ENCODE measurements at regions not wholly inside any gene's neighbourhood (a gene's known extent, or its start where the extent isn't known, plus 50 kb on each side); places are given as distances from the start of the nearest gene placed in this dataset.

DNA sequence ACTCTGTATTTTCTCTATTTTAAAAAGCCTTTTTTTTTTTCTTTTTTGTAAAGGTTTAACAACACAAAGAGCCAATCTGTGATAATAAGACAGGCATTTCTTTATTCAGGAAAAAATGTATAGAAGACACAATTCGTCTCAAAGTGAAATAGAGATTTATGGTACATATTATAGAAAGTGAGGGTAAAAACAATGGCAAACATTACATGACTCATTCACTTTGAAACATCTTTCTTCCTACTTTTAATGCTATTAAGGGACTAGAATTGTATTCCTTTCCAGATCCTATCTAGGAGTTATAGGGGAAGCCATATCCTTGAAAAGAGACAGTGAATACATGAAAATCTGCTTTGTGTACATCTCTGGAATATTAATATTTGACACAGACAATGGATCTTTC, 137.1 kb upstream of the MCTP2 start:
- H3F3A ChIP-seq (replicated peaks; ENCODE audit: insufficient read depth): no peaks in the 10 kb centered on the region
- no peaks in the 10 kb centered on the region for H3K36me3 ChIP-seq (replicated peaks in 1 of 2; ENCODE audit: control insufficient read depth in 1 of 2, insufficient read depth in 2 of 2, low read length in 1 of 2)
- peak overlapping the region in 1 of 2 experiments; percentile 47; a peak in 1 of 4 replicates for H3K27ac ChIP-seq (ENCODE audit: low read depth in 2 of 2, low read length in 1 of 2)
- no peaks in the 10 kb centered on the region for H3K79me2 ChIP-seq (ENCODE audit: insufficient read depth)
- no peak overlapping the region for H3K9ac ChIP-seq
- peak overlapping the region; percentile 14; the same call in 1 of the 2 replicates for H3K4me2 ChIP-seq
- no peaks in the 10 kb centered on the region for H3K27me3 ChIP-seq (ENCODE audit: insufficient read depth)
- no peaks in the 10 kb centered on the region for H4K20me1 ChIP-seq (ENCODE audit: insufficient read depth)
- no peaks in the 10 kb centered on the region for H3K9me2 ChIP-seq
- H3K4me1 ChIP-seq (ENCODE audit: control insufficient read depth in 1 of 2, insufficient read depth in 2 of 2, low read depth in 1 of 2, low read length in 1 of 2): 0 out of 4 replicates have a peak, but pooled peaks cover 0 to 7% of the 10 kb centered on the region in 2 experiments
- TF ChIP-seq TAF1 (IDR thresholded peaks at IDR 0.05; ENCODE audit: borderline replicate concordance, low read depth, low read length): no peak
- TF ChIP-seq TEAD4 (IDR thresholded peaks at IDR 0.05; ENCODE audit: borderline replicate concordance, insufficient read depth): 0 out of 2 replicates have a peak, but pooled peaks have one; percentile 21
- TF ChIP-seq, protein P1, sequence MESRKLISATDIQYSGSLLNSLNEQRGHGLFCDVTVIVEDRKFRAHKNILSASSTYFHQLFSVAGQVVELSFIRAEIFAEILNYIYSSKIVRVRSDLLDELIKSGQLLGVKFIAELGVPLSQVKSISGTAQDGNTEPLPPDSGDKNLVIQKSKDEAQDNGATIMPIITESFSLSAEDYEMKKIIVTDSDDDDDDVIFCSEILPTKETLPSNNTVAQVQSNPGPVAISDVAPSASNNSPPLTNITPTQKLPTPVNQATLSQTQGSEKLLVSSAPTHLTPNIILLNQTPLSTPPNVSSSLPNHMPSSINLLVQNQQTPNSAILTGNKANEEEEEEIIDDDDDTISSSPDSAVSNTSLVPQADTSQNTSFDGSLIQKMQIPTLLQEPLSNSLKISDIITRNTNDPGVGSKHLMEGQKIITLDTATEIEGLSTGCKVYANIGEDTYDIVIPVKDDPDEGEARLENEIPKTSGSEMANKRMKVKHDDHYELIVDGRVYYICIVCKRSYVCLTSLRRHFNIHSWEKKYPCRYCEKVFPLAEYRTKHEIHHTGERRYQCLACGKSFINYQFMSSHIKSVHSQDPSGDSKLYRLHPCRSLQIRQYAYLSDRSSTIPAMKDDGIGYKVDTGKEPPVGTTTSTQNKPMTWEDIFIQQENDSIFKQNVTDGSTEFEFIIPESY (IDR thresholded peaks at IDR 0.05; ENCODE audit: borderline replicate concordance, low read depth): no peak
- peak; percentile 50; the same call in 1 of the 2 replicates for TF ChIP-seq TCF12 (IDR thresholded peaks at IDR 0.05)
- no peak for TF ChIP-seq GATA2 (CRISPR knock-in tag; IDR thresholded peaks at IDR 0.05)
- TF ChIP-seq, protein P2, sequence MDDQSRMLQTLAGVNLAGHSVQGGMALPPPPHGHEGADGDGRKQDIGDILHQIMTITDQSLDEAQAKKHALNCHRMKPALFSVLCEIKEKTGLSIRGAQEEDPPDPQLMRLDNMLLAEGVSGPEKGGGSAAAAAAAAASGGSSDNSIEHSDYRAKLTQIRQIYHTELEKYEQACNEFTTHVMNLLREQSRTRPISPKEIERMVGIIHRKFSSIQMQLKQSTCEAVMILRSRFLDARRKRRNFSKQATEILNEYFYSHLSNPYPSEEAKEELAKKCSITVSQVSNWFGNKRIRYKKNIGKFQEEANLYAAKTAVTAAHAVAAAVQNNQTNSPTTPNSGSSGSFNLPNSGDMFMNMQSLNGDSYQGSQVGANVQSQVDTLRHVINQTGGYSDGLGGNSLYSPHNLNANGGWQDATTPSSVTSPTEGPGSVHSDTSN (IDR thresholded peaks at IDR 0.05): peak; percentile 10; the same call in 1 of the 2 replicates
- TF ChIP-seq FOXM1 (IDR thresholded peaks at IDR 0.05; ENCODE audit: low read depth): no peak
- no peak for TF ChIP-seq RXRA (IDR thresholded peaks at IDR 0.05; ENCODE audit: borderline replicate concordance, low read depth)
- TF ChIP-seq, protein P3, sequence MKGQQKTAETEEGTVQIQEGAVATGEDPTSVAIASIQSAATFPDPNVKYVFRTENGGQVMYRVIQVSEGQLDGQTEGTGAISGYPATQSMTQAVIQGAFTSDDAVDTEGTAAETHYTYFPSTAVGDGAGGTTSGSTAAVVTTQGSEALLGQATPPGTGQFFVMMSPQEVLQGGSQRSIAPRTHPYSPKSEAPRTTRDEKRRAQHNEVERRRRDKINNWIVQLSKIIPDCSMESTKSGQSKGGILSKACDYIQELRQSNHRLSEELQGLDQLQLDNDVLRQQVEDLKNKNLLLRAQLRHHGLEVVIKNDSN (IDR thresholded peaks at IDR 0.05; ENCODE audit: borderline replicate concordance, low read depth): no peak
- TF ChIP-seq ELF1 (IDR thresholded peaks at IDR 0.05): no peak
- no peak for TF ChIP-seq FOXJ3 (CRISPR knock-in tag; IDR thresholded peaks at IDR 0.05)
- TF ChIP-seq FOSL2 (IDR thresholded peaks at IDR 0.05; ENCODE audit: borderline replicate concordance, low read depth): no peak
- no peak for TF ChIP-seq RCOR1 (IDR thresholded peaks at IDR 0.05; ENCODE audit: low read length)
- TF ChIP-seq, protein P4, sequence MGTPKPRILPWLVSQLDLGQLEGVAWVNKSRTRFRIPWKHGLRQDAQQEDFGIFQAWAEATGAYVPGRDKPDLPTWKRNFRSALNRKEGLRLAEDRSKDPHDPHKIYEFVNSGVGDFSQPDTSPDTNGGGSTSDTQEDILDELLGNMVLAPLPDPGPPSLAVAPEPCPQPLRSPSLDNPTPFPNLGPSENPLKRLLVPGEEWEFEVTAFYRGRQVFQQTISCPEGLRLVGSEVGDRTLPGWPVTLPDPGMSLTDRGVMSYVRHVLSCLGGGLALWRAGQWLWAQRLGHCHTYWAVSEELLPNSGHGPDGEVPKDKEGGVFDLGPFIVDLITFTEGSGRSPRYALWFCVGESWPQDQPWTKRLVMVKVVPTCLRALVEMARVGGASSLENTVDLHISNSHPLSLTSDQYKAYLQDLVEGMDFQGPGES (IDR thresholded peaks at IDR 0.05; ENCODE audit: low read depth, low read length): no peak
- ChIA-PET CTCF (no interaction called here), POLR2A (no interaction called here)
- H3K9me3 ChIP-seq: no peaks in the 10 kb centered on the region
- no peak for DNase-seq
- no peak overlapping the region for H3K4me3 ChIP-seq (ENCODE audit: low read depth in 2 of 2, low read length in 1 of 2)
- 3% methylated on average over 1 of the region's 1 CpG for WGBS (ENCODE audit: low lambda C conversion rate)
- no peak overlapping the region for H2AFZ ChIP-seq (ENCODE audit: low read depth)

Data from SK-N-SH (cell line).